H1 (cell line): ENCODE measurements at regions not wholly inside any gene's neighbourhood (a gene's known extent, or its start where the extent isn't known, plus 50 kb on each side); places are given as distances from the start of the nearest gene placed in this dataset.

Source experiments
- CTCF ChIA-PET: fragments of 300-600 bp; sonication (Branson Sonifier 250); formaldehyde crosslinking; loops from one replicate; lab custom pipeline; 2021; ENCODE audit not compliant: partially characterized antibody; lab: Charles Lee
- POLR2A ChIA-PET: fragments of 300-600 bp; sonication (Branson Sonifier 250); formaldehyde crosslinking; loops from one replicate; lab custom pipeline; 2021; ENCODE audit warnings: inconsistent platforms; ENCODE audit not compliant: partially characterized antibody; lab: Charles Lee
- DNase-seq, 2 experiments: peaks; one replicate each; pipeline versions ENCODE4 v3.0.0 to v3.0.0-alpha.2; 2010 to 2022; ENCODE audit warnings: low spot score in 2 of 2, low read depth in 1 of 2, mixed read lengths in 1 of 2
- FAIRE-seq: peaks from 2 replicates; lab custom pipeline; 2011; peaks lifted over from hg19 to GRCh38; lab: Jason Lieb, UNC
- H2AFZ ChIP-seq: 2 replicates; pipeline ENCODE4 v1.8.1; 2012; ENCODE audit warnings: low read length, inconsistent platforms
- H2AK5ac ChIP-seq: 2 replicates; pipeline ENCODE4 v1.6.1; 2013; ENCODE audit warnings: low read depth, low read length
- H2BK120ac ChIP-seq: replicated peaks from 2 replicates; pipeline ENCODE3; 2013; ENCODE audit warnings: low read depth, low read length, inconsistent platforms
- H2BK12ac ChIP-seq: 2 replicates; pipeline ENCODE4 v1.6.1; 2013; ENCODE audit warnings: low read depth, low read length
- H2BK15ac ChIP-seq: 2 replicates; pipeline ENCODE4 v1.6.1; 2013; ENCODE audit warnings: low read length
- H2BK20ac ChIP-seq: 2 replicates; pipeline ENCODE4 v1.6.1; 2013; ENCODE audit warnings: low read length
- H2BK5ac ChIP-seq: 2 replicates; pipeline ENCODE4 v1.6.1; 2013; ENCODE audit warnings: low read depth, low read length
- H3K14ac ChIP-seq: 2 replicates; pipeline ENCODE4 v1.6.1; 2013; ENCODE audit warnings: inconsistent platforms; ENCODE audit not compliant: insufficient read length
- H3K18ac ChIP-seq: 2 replicates; pipeline ENCODE4 v1.6.1; 2013; ENCODE audit warnings: low read length; ENCODE audit errors: extremely low read depth
- H3K23ac ChIP-seq: 2 replicates; pipeline ENCODE4 v1.6.1; 2013; ENCODE audit warnings: inconsistent platforms; ENCODE audit not compliant: insufficient read length
- H3K23me2 ChIP-seq: 2 replicates; pipeline ENCODE4 v1.6.1; 2013; ENCODE audit warnings: low read depth, low read length
- H3K27ac ChIP-seq: 2 replicates; pipeline ENCODE4 v1.6.1; 2011; ENCODE audit warnings: low read depth, low read length, inconsistent platforms
- H3K27me3 ChIP-seq, 4 experiments: replicated peaks in 1 of 4; 1 replicate in 1 of 4; 2 replicates in 3 of 4; pipeline versions ENCODE4 v1.6.1 to v1.8.1; 2011 to 2013; ENCODE audit warnings: low read length in 3 of 4, mild to moderate bottlenecking in 3 of 4, inconsistent platforms in 2 of 4, mixed read lengths in 2 of 4, moderate library complexity in 1 of 4; ENCODE audit not compliant: control insufficient read depth in 3 of 4, insufficient read depth in 3 of 4; ENCODE audit errors: extremely low read depth in 1 of 4
- H3K36me3 ChIP-seq, 4 experiments: 2 replicates each; pipeline versions ENCODE4 v1.6.1 to v1.8.1; 2011 to 2013; ENCODE audit warnings: mild to moderate bottlenecking in 4 of 4, low read length in 3 of 4, moderate library complexity in 2 of 4, control low read depth in 1 of 4, inconsistent platforms in 1 of 4; ENCODE audit not compliant: insufficient read depth in 4 of 4, control insufficient read depth in 2 of 4
- H3K4ac ChIP-seq: replicated peaks from 2 replicates; pipeline ENCODE3; 2013; ENCODE audit warnings: low read length, low read depth, mixed read lengths, inconsistent platforms; ENCODE audit not compliant: insufficient read length
- H3K4me1 ChIP-seq, 4 experiments: replicated peaks in 1 of 4; 1 replicate in 1 of 4; 2 replicates in 3 of 4; pipeline versions ENCODE4 v1.6.1 to v1.8.1; 2011 to 2013; ENCODE audit warnings: low read length in 3 of 4, inconsistent platforms in 2 of 4, mixed read lengths in 1 of 4; ENCODE audit not compliant: insufficient read depth in 4 of 4, control insufficient read depth in 3 of 4
- H3K4me2 ChIP-seq, 2 experiments: 2 replicates each; pipeline versions ENCODE4 v1.6.1 to v1.8.1; 2011 to 2013; ENCODE audit warnings: low read depth in 2 of 2, low read length in 2 of 2, control low read depth in 1 of 2, inconsistent platforms in 1 of 2, mild to moderate bottlenecking in 1 of 2; ENCODE audit not compliant: insufficient read depth in 1 of 2
- H3K4me3 ChIP-seq, 4 experiments: fragments of 200-600, 300-600 bp in 1 of 4; sonication (generic), shearing (Covaris generic), sonication (Bioruptor Twin) in 1 of 4; 2 replicates each; pipeline versions ENCODE4 v1.5.1 to v1.8.1; 2011 to 2016; ENCODE audit warnings: low read length in 4 of 4, low read depth in 3 of 4, control low read depth in 2 of 4, inconsistent platforms in 2 of 4, mild to moderate bottlenecking in 2 of 4, mixed read lengths in 1 of 4, moderate library complexity in 1 of 4; ENCODE audit not compliant: insufficient read depth in 2 of 4; ENCODE audit errors: extremely low read depth in 1 of 4
- H3K56ac ChIP-seq: replicated peaks from 2 replicates; pipeline ENCODE3; 2013; ENCODE audit warnings: low read depth, mild to moderate bottlenecking, mixed read lengths, low read length, inconsistent platforms; ENCODE audit not compliant: insufficient read length
- H3K79me1 ChIP-seq: 2 replicates; pipeline ENCODE4 v1.6.1; 2013; ENCODE audit warnings: low read depth, low read length, control low read depth
- H3K79me2 ChIP-seq, 2 experiments: 2 replicates each; pipeline versions ENCODE4 v1.6.1 to v1.8.1; 2012 to 2013; ENCODE audit warnings: low read length in 2 of 2, mild to moderate bottlenecking in 2 of 2, inconsistent platforms in 1 of 2; ENCODE audit not compliant: insufficient read depth in 2 of 2, control insufficient read depth in 1 of 2
- H3K9ac ChIP-seq, 4 experiments: replicated peaks in 1 of 4; 1 replicate in 1 of 4; 2 replicates in 3 of 4; pipeline versions ENCODE4 v1.6.1 to v1.8.1; 2011 to 2013; ENCODE audit warnings: low read depth in 3 of 4, low read length in 3 of 4, control low read depth in 2 of 4, mild to moderate bottlenecking in 2 of 4, moderate library complexity in 2 of 4, inconsistent platforms in 1 of 4; ENCODE audit errors: extremely low read depth in 1 of 4
- H3K9me3 ChIP-seq, 2 experiments: 2 replicates each; pipeline versions ENCODE4 v1.6.1 to v1.8.1; 2012 to 2013; ENCODE audit warnings: mild to moderate bottlenecking in 2 of 2, moderate library complexity in 2 of 2, control low read depth in 1 of 2, inconsistent platforms in 1 of 2, low read depth in 1 of 2, low read length in 1 of 2, mixed read lengths in 1 of 2; ENCODE audit not compliant: insufficient read depth in 2 of 2
- H4K20me1 ChIP-seq, 2 experiments: replicated peaks in 1 of 2; 2 replicates each; pipeline versions ENCODE3 to v1.8.1; 2011 to 2013; ENCODE audit warnings: inconsistent platforms in 2 of 2, low read length in 2 of 2, mild to moderate bottlenecking in 1 of 2; ENCODE audit not compliant: insufficient read depth in 2 of 2, control insufficient read depth in 1 of 2
- H4K5ac ChIP-seq: 2 replicates; pipeline ENCODE4 v1.6.1; 2013; ENCODE audit warnings: low read length, low read depth, mixed read lengths, inconsistent platforms; ENCODE audit not compliant: insufficient read length
- H4K8ac ChIP-seq: 2 replicates; pipeline ENCODE4 v1.8.0; 2013; ENCODE audit warnings: mild to moderate bottlenecking, moderate library complexity, low read length, inconsistent platforms; ENCODE audit not compliant: insufficient read depth; ENCODE audit errors: extremely low read depth
- H4K91ac ChIP-seq: replicated peaks from 2 replicates; pipeline ENCODE3; 2013; ENCODE audit warnings: low read length, mixed read lengths, inconsistent platforms; ENCODE audit not compliant: insufficient read length
- BACH1 ChIP-seq: IDR thresholded peaks from 2 replicates; pipeline ENCODE4 v1.6.1; 2012; ENCODE audit warnings: low read length, improper control_type of control experiment
- MAX ChIP-seq: IDR thresholded peaks from 2 replicates; pipeline ENCODE4 v1.6.1; 2012; ENCODE audit warnings: inconsistent platforms
- NRF1 ChIP-seq: IDR thresholded peaks from 2 replicates; pipeline ENCODE4 v1.6.1; 2011; ENCODE audit warnings: mild to moderate bottlenecking, low read depth, low read length, improper control_type of control experiment
- POLR2AphosphoS5 ChIP-seq: IDR thresholded peaks from 2 replicates; pipeline ENCODE4 v1.6.1; 2011; ENCODE audit warnings: low read depth, low read length
- WGBS, 2 experiments: shearing (Covaris generic) in 1 of 2; methylation state at CpG; one replicate each; pipeline versions ENCODE4 v1.1.6 to v1.1.7; 2013 to 2015; ENCODE audit warnings: low lambda C conversion rate in 2 of 2, mixed read lengths in 2 of 2, inconsistent platforms in 1 of 2, low coverage in 1 of 2, missing lambda C conversion rate in 1 of 2; ENCODE audit not compliant: insufficient replicate concordance in 2 of 2, insufficient coverage in 1 of 2, insufficient read length in 1 of 2; ENCODE audit errors: extremely low coverage in 1 of 2, missing lambda C conversion rate in 1 of 2; 5-methylcytosine and 5-hydroxymethylcytosine counted together

DNA sequence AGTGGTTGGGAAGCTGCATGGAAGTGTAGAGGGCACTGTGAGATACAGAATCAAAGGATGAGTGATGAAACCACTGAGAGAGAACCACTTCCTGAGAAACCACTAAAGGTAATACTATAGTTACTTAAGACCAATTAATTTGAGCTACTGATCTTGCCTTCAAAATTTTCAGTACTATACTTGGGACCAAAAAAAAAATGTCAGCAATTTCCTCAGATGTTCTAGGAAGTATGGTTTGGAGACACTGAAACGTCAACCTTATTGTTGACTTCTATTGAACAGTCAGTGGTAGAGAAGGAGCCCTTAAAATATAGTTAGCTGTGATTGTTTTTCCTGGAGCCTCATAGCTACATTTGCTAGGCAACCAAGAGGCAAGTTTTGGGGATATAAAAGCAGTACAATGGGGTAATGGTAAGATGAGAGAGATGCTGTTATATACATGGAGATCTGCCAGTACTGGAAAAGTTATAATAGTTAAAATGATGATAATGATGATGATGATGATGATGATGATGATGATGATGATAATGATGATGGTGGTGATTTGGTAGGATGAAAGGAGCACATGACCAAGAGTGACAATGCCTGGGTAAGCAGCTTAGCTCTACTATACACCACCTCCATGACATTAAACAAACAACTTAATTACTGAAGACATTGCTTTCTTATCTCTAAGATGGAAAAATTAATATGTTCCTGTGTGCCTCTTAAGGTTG lies 300.9 kb upstream of the G2E3 start:
- Histone ChIP-seq H2BK20ac (no peak overlapping the region), H3K9ac (no peak overlapping the region), H2BK12ac (no peak overlapping the region), H2AK5ac (no peak overlapping the region), H3K9me3 (no peaks in the 10 kb centered on the region), H3K4me2 (no peak overlapping the region), H3K79me2 (no peaks in the 10 kb centered on the region), H3K23ac (no peak overlapping the region), H4K20me1 (no peaks in the 10 kb centered on the region), H2BK5ac (no peak overlapping the region), H3K14ac (no peak overlapping the region), H3K4ac (no peak overlapping the region), H4K5ac (no peak overlapping the region), H4K8ac (no peak overlapping the region), H3K27me3 (no peaks in the 10 kb centered on the region), H3K36me3 (no peaks in the 10 kb centered on the region), H3K56ac (no peak overlapping the region), H3K4me3 (no peak overlapping the region), H2BK120ac (no peak overlapping the region), H4K91ac (no peak overlapping the region), H3K18ac (no peak overlapping the region), H3K23me2 (no peaks in the 10 kb centered on the region; the same call in 1 of the 2 replicates), H3K79me1 (no peaks in the 10 kb centered on the region), H2AFZ (no peak overlapping the region), H3K27ac (no peak overlapping the region), H3K4me1 (peaks cover 0 to 13% (median 0%) of the 10 kb centered on the region in 4 experiments; a peak in 2 of 7 replicates), H2BK15ac (no peak overlapping the region)
- FAIRE-seq = no peak
- ChIA-PET CTCF (interaction anchor here (0.5 to 2.9 kb wide), 8 partner anchors 8 to 1503 kb away, joined by 3 to 20 read pairs (median 4); no protein-coding TSS in a partner anchor), POLR2A (interaction anchor here (0.7 kb wide), 3 partner anchors 535 to 1692 kb away, joined by 3 read pairs; no protein-coding TSS in a partner anchor)
- no peak for DNase-seq
- 87% methylated on average over 1 of the region's 1 CpG; no CpG with 5 or more reads in 1 of the 2 experiments for WGBS, 2 experiments
- TF ChIP-seq POLR2AphosphoS5 = no peak
- TF ChIP-seq MAX = no peak
- no peak for TF ChIP-seq NRF1
- TF ChIP-seq BACH1 = no peak
